ENCODE measurements at regions not wholly inside any gene's neighbourhood (a gene's known extent, or its start where the extent isn't known, plus 50 kb on each side); places are given as distances from the start of the nearest gene placed in this dataset.

DNA sequence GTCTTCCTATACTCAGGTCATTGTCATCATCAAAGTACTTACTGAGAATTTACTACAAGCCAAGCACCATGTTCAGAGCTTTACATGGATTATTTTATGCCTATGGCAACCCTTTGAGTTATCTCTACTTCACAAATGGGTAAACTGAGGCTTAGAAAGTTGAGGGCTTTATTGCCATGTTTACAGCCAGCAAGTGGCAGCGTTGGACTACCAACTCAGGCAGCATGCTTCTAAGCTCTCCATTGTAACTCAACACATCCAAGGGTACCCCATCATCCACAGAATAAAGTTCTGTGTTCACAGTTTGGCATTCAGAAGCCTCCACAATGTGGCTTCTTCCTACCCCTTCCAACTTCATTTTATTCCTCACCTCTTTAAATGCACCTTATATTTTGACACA lies 422.6 kb upstream of the GRIA1 start:
- TF ChIP-seq, protein P1, sequence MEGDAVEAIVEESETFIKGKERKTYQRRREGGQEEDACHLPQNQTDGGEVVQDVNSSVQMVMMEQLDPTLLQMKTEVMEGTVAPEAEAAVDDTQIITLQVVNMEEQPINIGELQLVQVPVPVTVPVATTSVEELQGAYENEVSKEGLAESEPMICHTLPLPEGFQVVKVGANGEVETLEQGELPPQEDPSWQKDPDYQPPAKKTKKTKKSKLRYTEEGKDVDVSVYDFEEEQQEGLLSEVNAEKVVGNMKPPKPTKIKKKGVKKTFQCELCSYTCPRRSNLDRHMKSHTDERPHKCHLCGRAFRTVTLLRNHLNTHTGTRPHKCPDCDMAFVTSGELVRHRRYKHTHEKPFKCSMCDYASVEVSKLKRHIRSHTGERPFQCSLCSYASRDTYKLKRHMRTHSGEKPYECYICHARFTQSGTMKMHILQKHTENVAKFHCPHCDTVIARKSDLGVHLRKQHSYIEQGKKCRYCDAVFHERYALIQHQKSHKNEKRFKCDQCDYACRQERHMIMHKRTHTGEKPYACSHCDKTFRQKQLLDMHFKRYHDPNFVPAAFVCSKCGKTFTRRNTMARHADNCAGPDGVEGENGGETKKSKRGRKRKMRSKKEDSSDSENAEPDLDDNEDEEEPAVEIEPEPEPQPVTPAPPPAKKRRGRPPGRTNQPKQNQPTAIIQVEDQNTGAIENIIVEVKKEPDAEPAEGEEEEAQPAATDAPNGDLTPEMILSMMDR (IDR thresholded peaks at IDR 0.05): no peak
- TF ChIP-seq, protein P2, sequence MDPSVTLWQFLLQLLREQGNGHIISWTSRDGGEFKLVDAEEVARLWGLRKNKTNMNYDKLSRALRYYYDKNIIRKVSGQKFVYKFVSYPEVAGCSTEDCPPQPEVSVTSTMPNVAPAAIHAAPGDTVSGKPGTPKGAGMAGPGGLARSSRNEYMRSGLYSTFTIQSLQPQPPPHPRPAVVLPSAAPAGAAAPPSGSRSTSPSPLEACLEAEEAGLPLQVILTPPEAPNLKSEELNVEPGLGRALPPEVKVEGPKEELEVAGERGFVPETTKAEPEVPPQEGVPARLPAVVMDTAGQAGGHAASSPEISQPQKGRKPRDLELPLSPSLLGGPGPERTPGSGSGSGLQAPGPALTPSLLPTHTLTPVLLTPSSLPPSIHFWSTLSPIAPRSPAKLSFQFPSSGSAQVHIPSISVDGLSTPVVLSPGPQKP (IDR thresholded peaks at IDR 0.05; ENCODE audit: low read depth, low read length): no peak
- TF ChIP-seq, protein P3, sequence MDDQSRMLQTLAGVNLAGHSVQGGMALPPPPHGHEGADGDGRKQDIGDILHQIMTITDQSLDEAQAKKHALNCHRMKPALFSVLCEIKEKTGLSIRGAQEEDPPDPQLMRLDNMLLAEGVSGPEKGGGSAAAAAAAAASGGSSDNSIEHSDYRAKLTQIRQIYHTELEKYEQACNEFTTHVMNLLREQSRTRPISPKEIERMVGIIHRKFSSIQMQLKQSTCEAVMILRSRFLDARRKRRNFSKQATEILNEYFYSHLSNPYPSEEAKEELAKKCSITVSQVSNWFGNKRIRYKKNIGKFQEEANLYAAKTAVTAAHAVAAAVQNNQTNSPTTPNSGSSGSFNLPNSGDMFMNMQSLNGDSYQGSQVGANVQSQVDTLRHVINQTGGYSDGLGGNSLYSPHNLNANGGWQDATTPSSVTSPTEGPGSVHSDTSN (IDR thresholded peaks at IDR 0.05): no peak
- TF ChIP-seq HOXA7 (CRISPR knock-in tag; IDR thresholded peaks at IDR 0.05) (no peak), JUNB (IDR thresholded peaks at IDR 0.05) (no peak), TP53 (CRISPR knock-in tag; IDR thresholded peaks at IDR 0.05) (no peak), MYC (IDR thresholded peaks at IDR 0.05; ENCODE audit: borderline replicate concordance, low read length) (no peak), EP300 (IDR thresholded peaks at IDR 0.05) (no peak), POLR2A (IDR thresholded peaks at IDR 0.05; ENCODE audit: low read length) (no peak), SREBF2 (IDR thresholded peaks at IDR 0.05) (no peak), FOSL2 (IDR thresholded peaks at IDR 0.05) (no peak), FOSL2 (CRISPR knock-in tag; IDR thresholded peaks at IDR 0.05) (no peak)
- TF ChIP-seq, protein P4, sequence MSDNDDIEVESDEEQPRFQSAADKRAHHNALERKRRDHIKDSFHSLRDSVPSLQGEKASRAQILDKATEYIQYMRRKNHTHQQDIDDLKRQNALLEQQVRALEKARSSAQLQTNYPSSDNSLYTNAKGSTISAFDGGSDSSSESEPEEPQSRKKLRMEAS (IDR thresholded peaks at IDR 0.05): no peak
- TF ChIP-seq, protein P5, sequence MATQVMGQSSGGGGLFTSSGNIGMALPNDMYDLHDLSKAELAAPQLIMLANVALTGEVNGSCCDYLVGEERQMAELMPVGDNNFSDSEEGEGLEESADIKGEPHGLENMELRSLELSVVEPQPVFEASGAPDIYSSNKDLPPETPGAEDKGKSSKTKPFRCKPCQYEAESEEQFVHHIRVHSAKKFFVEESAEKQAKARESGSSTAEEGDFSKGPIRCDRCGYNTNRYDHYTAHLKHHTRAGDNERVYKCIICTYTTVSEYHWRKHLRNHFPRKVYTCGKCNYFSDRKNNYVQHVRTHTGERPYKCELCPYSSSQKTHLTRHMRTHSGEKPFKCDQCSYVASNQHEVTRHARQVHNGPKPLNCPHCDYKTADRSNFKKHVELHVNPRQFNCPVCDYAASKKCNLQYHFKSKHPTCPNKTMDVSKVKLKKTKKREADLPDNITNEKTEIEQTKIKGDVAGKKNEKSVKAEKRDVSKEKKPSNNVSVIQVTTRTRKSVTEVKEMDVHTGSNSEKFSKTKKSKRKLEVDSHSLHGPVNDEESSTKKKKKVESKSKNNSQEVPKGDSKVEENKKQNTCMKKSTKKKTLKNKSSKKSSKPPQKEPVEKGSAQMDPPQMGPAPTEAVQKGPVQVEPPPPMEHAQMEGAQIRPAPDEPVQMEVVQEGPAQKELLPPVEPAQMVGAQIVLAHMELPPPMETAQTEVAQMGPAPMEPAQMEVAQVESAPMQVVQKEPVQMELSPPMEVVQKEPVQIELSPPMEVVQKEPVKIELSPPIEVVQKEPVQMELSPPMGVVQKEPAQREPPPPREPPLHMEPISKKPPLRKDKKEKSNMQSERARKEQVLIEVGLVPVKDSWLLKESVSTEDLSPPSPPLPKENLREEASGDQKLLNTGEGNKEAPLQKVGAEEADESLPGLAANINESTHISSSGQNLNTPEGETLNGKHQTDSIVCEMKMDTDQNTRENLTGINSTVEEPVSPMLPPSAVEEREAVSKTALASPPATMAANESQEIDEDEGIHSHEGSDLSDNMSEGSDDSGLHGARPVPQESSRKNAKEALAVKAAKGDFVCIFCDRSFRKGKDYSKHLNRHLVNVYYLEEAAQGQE (IDR thresholded peaks at IDR 0.05): no peak
- TF ChIP-seq, protein P6, sequence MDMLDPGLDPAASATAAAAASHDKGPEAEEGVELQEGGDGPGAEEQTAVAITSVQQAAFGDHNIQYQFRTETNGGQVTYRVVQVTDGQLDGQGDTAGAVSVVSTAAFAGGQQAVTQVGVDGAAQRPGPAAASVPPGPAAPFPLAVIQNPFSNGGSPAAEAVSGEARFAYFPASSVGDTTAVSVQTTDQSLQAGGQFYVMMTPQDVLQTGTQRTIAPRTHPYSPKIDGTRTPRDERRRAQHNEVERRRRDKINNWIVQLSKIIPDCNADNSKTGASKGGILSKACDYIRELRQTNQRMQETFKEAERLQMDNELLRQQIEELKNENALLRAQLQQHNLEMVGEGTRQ (IDR thresholded peaks at IDR 0.05): no peak
